ENCODE measurements at regions not wholly inside any gene's neighbourhood (a gene's known extent, or its start where the extent isn't known, plus 50 kb on each side); places are given as distances from the start of the nearest gene placed in this dataset.

DNA sequence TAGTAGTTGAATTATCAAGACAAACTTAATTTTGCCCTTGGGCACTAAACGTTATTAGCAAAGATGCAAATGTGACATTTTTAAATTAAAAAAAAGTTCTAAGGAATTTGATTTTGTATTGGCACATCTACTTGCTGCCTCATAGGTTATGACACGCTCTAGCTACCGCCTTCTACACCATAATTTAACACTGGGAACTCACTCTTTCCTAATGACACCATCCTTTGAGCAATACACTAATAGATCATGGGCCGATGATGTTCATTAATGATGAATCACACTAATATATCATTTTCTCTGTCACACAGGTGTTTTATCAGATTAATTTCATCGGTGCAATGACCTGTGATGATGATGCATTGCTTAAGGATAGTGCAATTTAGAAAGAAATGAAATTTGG is 528.8 kb upstream of the PCDH9 start:
- Histone ChIP-seq H4K20me1 (ENCODE audit: insufficient read depth, low read length) (no peaks in the 10 kb centered on the region), H3K9me3 (ENCODE audit: insufficient read depth, low read length) (no peaks in the 10 kb centered on the region), H3K4me3 (ENCODE audit: low read length) (no peak overlapping the region), H3K27me3 (ENCODE audit: low read depth, low read length) (no peaks in the 10 kb centered on the region), H3K9ac (ENCODE audit: low read length) (no peak overlapping the region), H3K4me2 (ENCODE audit: low read length) (no peak overlapping the region), H3K4me1 (ENCODE audit: low read length) (peaks cover 4% of the 10 kb centered on the region), H2AFZ (ENCODE audit: low read depth, low read length) (no peak overlapping the region), H3K27ac (ENCODE audit: low read length) (no peak overlapping the region), H3K36me3 (replicated peaks; ENCODE audit: low read depth, low read length) (no peaks in the 10 kb centered on the region), H3K79me2 (ENCODE audit: low read length) (no peaks in the 10 kb centered on the region)
- TF ChIP-seq CTCF (IDR thresholded peaks at IDR 0.05; ENCODE audit: low read depth, low read length) (no peak), EZH2phosphoT487 (IDR thresholded peaks at IDR 0.05; ENCODE audit: low read depth) (no peak)

DNA sequence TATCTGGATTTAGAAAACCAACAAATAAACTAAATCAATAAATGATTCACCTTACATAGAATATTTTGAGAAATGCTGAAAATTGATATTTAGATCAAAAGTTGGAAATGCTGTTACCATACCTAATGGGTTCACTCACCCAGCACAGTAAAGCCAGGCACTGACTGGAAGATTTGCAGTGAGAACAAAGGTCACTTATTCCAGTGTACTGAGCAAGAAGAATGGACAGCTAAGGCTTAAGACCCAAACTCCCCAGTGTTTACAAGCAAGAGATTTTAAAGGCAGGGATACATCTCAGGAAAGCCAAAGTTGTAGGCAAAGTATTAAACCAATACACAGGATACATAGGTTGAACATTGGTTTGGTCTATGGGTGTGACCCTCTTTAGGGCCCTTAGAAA is 523.9 kb upstream of the PCDH9 start:
- H3K27ac ChIP-seq (ENCODE audit: low read length): no peak overlapping the region
- no peak for TF ChIP-seq EZH2phosphoT487 (IDR thresholded peaks at IDR 0.05; ENCODE audit: low read depth)
- no peak for TF ChIP-seq CTCF (IDR thresholded peaks at IDR 0.05; ENCODE audit: low read depth, low read length)
- no peak overlapping the region for H2AFZ ChIP-seq (ENCODE audit: low read depth, low read length)
- H3K4me2 ChIP-seq (ENCODE audit: low read length): no peak overlapping the region
- no peaks in the 10 kb centered on the region for H3K79me2 ChIP-seq (ENCODE audit: low read length)
- no peaks in the 10 kb centered on the region for H4K20me1 ChIP-seq (ENCODE audit: insufficient read depth, low read length)
- no peaks in the 10 kb centered on the region for H3K27me3 ChIP-seq (ENCODE audit: low read depth, low read length)
- H3K9ac ChIP-seq (ENCODE audit: low read length): no peak overlapping the region
- no peaks in the 10 kb centered on the region for H3K9me3 ChIP-seq (ENCODE audit: insufficient read depth, low read length)
- no peak overlapping the region for H3K4me3 ChIP-seq (ENCODE audit: low read length)
- no peaks in the 10 kb centered on the region for H3K4me1 ChIP-seq (ENCODE audit: low read length)
- H3K36me3 ChIP-seq (replicated peaks; ENCODE audit: low read depth, low read length): no peaks in the 10 kb centered on the region

DNA sequence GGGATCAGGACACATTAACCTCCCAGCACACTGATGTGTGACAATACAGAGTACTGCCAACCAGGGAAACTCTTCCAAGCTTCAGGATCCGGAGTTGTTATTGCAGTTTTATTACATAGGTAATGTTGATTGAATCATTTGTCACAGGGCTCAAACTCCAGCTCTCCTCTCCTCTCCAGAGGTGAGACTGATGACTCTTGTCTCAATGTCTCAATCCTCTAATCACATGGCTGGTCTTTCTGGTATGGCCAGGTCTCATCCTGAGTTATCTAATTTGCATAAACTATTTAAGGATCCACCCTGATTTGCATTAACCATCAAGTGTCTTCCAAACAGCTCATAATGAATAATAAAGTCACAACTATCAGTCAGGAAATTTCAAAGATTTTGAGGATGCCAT is 522.6 kb upstream of the PCDH9 start:
- Histone ChIP-seq H3K27ac (ENCODE audit: low read length) (no peak overlapping the region), H4K20me1 (ENCODE audit: insufficient read depth, low read length) (no peaks in the 10 kb centered on the region), H3K4me1 (ENCODE audit: low read length) (no peaks in the 10 kb centered on the region), H3K9me3 (ENCODE audit: insufficient read depth, low read length) (no peaks in the 10 kb centered on the region), H3K79me2 (ENCODE audit: low read length) (no peaks in the 10 kb centered on the region), H3K36me3 (replicated peaks; ENCODE audit: low read depth, low read length) (no peaks in the 10 kb centered on the region), H3K4me3 (ENCODE audit: low read length) (no peak overlapping the region), H2AFZ (ENCODE audit: low read depth, low read length) (no peak overlapping the region), H3K4me2 (ENCODE audit: low read length) (no peak overlapping the region), H3K27me3 (ENCODE audit: low read depth, low read length) (no peaks in the 10 kb centered on the region), H3K9ac (ENCODE audit: low read length) (no peak overlapping the region)
- TF ChIP-seq CTCF (IDR thresholded peaks at IDR 0.05; ENCODE audit: low read depth, low read length) (no peak), EZH2phosphoT487 (IDR thresholded peaks at IDR 0.05; ENCODE audit: low read depth) (no peak)

GRCh38 chr13:67742478-67742877 is 512.3 kb upstream of the PCDH9 start:
- Histone ChIP-seq H3K4me2 (ENCODE audit: low read length) (no peak overlapping the region), H3K9ac (ENCODE audit: low read length) (no peak overlapping the region), H2AFZ (ENCODE audit: low read depth, low read length) (0 out of 2 replicates have a peak overlapping the region, but pooled peaks have one; percentile 17), H3K4me1 (ENCODE audit: low read length) (no peaks in the 10 kb centered on the region), H4K20me1 (ENCODE audit: insufficient read depth, low read length) (no peaks in the 10 kb centered on the region), H3K4me3 (ENCODE audit: low read length) (no peak overlapping the region), H3K36me3 (replicated peaks; ENCODE audit: low read depth, low read length) (no peaks in the 10 kb centered on the region), H3K79me2 (ENCODE audit: low read length) (no peaks in the 10 kb centered on the region), H3K27ac (ENCODE audit: low read length) (no peak overlapping the region), H3K27me3 (ENCODE audit: low read depth, low read length) (no peaks in the 10 kb centered on the region), H3K9me3 (ENCODE audit: insufficient read depth, low read length) (no peaks in the 10 kb centered on the region)
- TF ChIP-seq CTCF (IDR thresholded peaks at IDR 0.05; ENCODE audit: low read depth, low read length) (no peak), EZH2phosphoT487 (IDR thresholded peaks at IDR 0.05; ENCODE audit: low read depth) (no peak)
